Endodermal cell (in vitro differentiated cells): ENCODE measurements at regions not wholly inside any gene's neighbourhood (a gene's known extent, or its start where the extent isn't known, plus 50 kb on each side); places are given as distances from the start of the nearest gene placed in this dataset.
A peak's percentile ranks its signal among the peaks of the same experiment; 100 is the strongest.

Source experiments
- DNase-seq: peaks from one replicate; pipeline ENCODE4 v3.0.0-alpha.2; 2017
- H3K27ac ChIP-seq: 2 replicates; pipeline ENCODE4 v1.5.1; 2013; ENCODE audit warnings: mild to moderate bottlenecking, low read depth, low read length, moderate library complexity
- H3K27me3 ChIP-seq: 2 replicates; pipeline ENCODE4 v1.6.1; 2013; ENCODE audit warnings: mild to moderate bottlenecking, low read length, moderate library complexity; ENCODE audit not compliant: insufficient read depth, control insufficient read depth, poor library complexity, severe bottlenecking
- H3K36me3 ChIP-seq: 2 replicates; pipeline ENCODE4 v1.7.0; 2013; ENCODE audit warnings: mild to moderate bottlenecking, low read length, moderate library complexity; ENCODE audit not compliant: control insufficient read depth, insufficient read depth
- H3K4me1 ChIP-seq: one replicate; pipeline ENCODE4 v1.7.0; 2013; ENCODE audit warnings: low read length; ENCODE audit not compliant: control insufficient read depth, insufficient read depth
- H3K4me3 ChIP-seq: 2 replicates; pipeline ENCODE4 v1.5.1; 2013; ENCODE audit warnings: mild to moderate bottlenecking, low read length, moderate library complexity
- H3K9ac ChIP-seq: 2 replicates; pipeline ENCODE4 v1.6.1; 2013; ENCODE audit warnings: mild to moderate bottlenecking, low read length, moderate library complexity; ENCODE audit not compliant: poor library complexity, severe bottlenecking; ENCODE audit errors: extremely low read depth
- H3K9me3 ChIP-seq: 2 replicates; pipeline ENCODE4 v1.6.1; 2013; ENCODE audit warnings: mild to moderate bottlenecking, low read length, moderate library complexity; ENCODE audit not compliant: control insufficient read depth
- H3K27ac Mint-ChIP-seq: 2 replicates; pipeline ENCODE4 v1.8.0; 2020; ENCODE audit warnings: mixed read lengths
- H3K27me3 Mint-ChIP-seq: 2 replicates; pipeline ENCODE4 v1.8.0; 2021; ENCODE audit warnings: mild to moderate bottlenecking, mixed read lengths; ENCODE audit not compliant: insufficient read depth
- H3K36me3 Mint-ChIP-seq: 2 replicates; pipeline ENCODE4 v1.8.0; 2020; ENCODE audit warnings: low read depth, mixed read lengths
- H3K4me1 Mint-ChIP-seq: 2 replicates; pipeline ENCODE4 v1.8.0; 2020; ENCODE audit warnings: mixed read lengths
- H3K4me3 Mint-ChIP-seq: 2 replicates; pipeline ENCODE4 v1.8.0; 2020; ENCODE audit warnings: mild to moderate bottlenecking, moderate library complexity, mixed read lengths
- H3K9me3 Mint-ChIP-seq: 2 replicates; pipeline ENCODE4 v1.8.0; 2020; ENCODE audit warnings: mild to moderate bottlenecking, mixed read lengths
- WGBS, 2 experiments: methylation state at CpG; one replicate each; pipeline versions ENCODE4 v1.1.5 to v1.1.7; 2013; ENCODE audit warnings: missing lambda C conversion rate in 2 of 2, mixed read lengths in 1 of 2; ENCODE audit not compliant: insufficient coverage in 1 of 2, insufficient read length in 1 of 2; 5-methylcytosine and 5-hydroxymethylcytosine counted together
- TF ChIP-seq, protein P1 (sequence below): fragments of 200-600 bp; sonication (generic); conservative IDR thresholded peaks from 2 replicates; pipeline ENCODE4 v1.5.0; 2021; ENCODE audit warnings: antibody characterized with exemption, mild to moderate bottlenecking

DNA sequence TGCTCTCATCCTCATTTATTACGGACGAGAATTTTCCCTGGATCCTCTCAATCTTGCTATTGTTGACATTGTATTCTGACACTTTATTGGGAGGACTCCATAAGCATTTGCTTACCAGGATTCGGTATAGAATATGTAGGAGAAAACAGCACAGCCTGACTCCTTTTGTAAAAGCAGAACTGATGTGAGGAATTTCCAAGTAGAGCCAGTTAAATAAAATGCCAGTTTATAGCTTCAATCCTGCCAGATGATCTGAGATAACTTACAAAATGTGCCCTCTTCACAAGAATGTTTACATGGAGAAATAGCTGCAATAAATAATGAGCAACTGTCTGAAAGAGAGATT lies 332.9 kb upstream of the PRICKLE1 start:
- no peaks in the 10 kb centered on the region for H3K27me3 ChIP-seq
- no peaks in the 10 kb centered on the region for H3K36me3 ChIP-seq
- no peaks in the 10 kb centered on the region for H3K27me3 Mint-ChIP-seq
- H3K4me3 ChIP-seq, result no peak overlapping the region
- H3K9me3 ChIP-seq, result peaks cover 5% of the 10 kb centered on the region
- peak overlapping the region; percentile 37 for H3K27ac Mint-ChIP-seq
- no peak overlapping the region for H3K4me3 Mint-ChIP-seq
- H3K9ac ChIP-seq, result no peak overlapping the region
- peaks cover 23% of the 10 kb centered on the region for H3K4me1 ChIP-seq
- no peak overlapping the region for H3K27ac ChIP-seq
- 38 to 71% methylated on average over 1 to 3 of the region's 3 CpGs for WGBS, 2 experiments
- H3K4me1 Mint-ChIP-seq, result peaks cover 31% of the 10 kb centered on the region
- no peaks in the 10 kb centered on the region for H3K36me3 Mint-ChIP-seq
- no peak for DNase-seq
- H3K9me3 Mint-ChIP-seq, result no peaks in the 10 kb centered on the region
- TF ChIP-seq, protein P1, sequence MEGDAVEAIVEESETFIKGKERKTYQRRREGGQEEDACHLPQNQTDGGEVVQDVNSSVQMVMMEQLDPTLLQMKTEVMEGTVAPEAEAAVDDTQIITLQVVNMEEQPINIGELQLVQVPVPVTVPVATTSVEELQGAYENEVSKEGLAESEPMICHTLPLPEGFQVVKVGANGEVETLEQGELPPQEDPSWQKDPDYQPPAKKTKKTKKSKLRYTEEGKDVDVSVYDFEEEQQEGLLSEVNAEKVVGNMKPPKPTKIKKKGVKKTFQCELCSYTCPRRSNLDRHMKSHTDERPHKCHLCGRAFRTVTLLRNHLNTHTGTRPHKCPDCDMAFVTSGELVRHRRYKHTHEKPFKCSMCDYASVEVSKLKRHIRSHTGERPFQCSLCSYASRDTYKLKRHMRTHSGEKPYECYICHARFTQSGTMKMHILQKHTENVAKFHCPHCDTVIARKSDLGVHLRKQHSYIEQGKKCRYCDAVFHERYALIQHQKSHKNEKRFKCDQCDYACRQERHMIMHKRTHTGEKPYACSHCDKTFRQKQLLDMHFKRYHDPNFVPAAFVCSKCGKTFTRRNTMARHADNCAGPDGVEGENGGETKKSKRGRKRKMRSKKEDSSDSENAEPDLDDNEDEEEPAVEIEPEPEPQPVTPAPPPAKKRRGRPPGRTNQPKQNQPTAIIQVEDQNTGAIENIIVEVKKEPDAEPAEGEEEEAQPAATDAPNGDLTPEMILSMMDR, result no peak

DNA sequence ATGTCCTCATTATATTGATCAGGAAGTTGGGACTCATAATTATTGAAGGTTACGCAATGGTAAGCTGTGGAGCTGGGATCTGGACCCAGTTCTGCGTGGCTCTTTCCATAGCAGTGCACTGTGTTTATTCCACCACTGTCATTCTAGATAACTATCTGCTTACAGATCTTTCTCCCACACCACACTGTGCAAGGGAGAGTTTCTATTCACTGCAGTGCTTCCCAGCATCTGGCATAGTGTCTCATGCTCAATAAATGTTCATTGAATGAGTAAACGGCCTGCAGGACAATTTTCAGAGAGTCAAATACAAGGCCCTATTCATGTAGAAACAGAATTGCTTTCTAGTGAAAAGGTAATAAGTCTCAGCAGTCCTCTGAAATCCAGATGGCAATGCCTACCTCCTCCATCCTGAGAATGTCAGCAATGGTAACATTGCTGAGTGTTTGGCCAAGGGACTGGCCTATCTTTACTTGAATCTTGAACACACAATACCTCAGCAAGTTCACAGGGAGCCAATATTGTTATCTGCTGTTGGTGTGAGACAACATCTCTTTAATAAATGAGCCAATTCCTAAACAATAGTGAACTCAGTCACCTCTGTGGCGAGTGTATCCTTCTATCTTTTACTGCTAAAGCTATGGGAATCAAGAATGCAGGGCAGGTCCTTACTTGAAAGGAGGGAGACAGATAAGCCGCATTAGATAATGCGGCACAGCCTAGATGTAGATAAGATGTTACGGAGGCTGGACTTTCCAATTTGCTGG lies 332.4 kb upstream of the PRICKLE1 start:
- peaks cover 31% of the 10 kb centered on the region for H3K4me1 Mint-ChIP-seq
- TF ChIP-seq, protein P1, result no peak
- DNase-seq, result peak; percentile 65
- H3K4me3 Mint-ChIP-seq, result no peak overlapping the region
- Histone ChIP-seq H3K9ac (no peak overlapping the region), H3K27me3 (no peaks in the 10 kb centered on the region), H3K9me3 (peaks cover 5% of the 10 kb centered on the region), H3K27ac (peak overlapping the region; percentile 10), H3K36me3 (no peaks in the 10 kb centered on the region), H3K4me3 (peak overlapping the region; percentile 23), H3K4me1 (peaks cover 23% of the 10 kb centered on the region)
- no peaks in the 10 kb centered on the region for H3K27me3 Mint-ChIP-seq
- no peaks in the 10 kb centered on the region for H3K9me3 Mint-ChIP-seq
- H3K27ac Mint-ChIP-seq, result peak overlapping the region; percentile 37
- WGBS, 2 experiments, result 46 to 65% methylated on average over 2 to 7 of the region's 7 CpGs
- no peaks in the 10 kb centered on the region for H3K36me3 Mint-ChIP-seq

DNA sequence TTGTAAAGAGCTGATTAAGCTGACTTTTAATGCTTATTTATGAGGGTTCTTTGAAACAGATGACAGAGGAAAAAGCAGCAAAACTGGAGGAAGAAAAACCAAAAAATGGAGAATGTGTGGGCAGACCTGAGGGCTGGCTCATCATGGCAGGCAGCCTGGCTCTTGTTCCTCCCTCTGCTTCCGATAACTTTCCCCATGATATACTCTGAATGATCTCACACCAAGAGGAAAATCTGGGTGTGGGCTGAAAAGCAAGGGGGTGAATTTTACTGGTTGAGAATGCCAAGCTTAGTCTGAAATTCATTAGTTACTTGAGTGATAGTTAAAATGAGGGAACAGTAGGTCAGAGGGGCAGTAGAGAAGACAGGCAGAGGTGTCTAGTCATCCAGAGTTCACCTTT lies 330.1 kb upstream of the PRICKLE1 start:
- Histone ChIP-seq H3K36me3 (no peaks in the 10 kb centered on the region), H3K4me3 (no peak overlapping the region), H3K27me3 (no peaks in the 10 kb centered on the region), H3K9me3 (no peaks in the 10 kb centered on the region), H3K4me1 (peaks cover 23% of the 10 kb centered on the region), H3K9ac (no peak overlapping the region), H3K27ac (no peak overlapping the region)
- Mint-ChIP-seq H3K9me3 (no peaks in the 10 kb centered on the region), H3K27ac (no peak overlapping the region), H3K4me3 (no peak overlapping the region), H3K36me3 (no peaks in the 10 kb centered on the region), H3K4me1 (peaks cover 41% of the 10 kb centered on the region), H3K27me3 (no peaks in the 10 kb centered on the region)
- no peak for DNase-seq
- 88% methylated on average over 1 of the region's 1 CpG; no CpG with 5 or more reads in 1 of the 2 experiments for WGBS, 2 experiments
- TF ChIP-seq, protein P1, result no peak
